ENCODE measurements at regions not wholly inside any gene's neighbourhood (a gene's known extent, or its start where the extent isn't known, plus 50 kb on each side); places are given as distances from the start of the nearest gene placed in this dataset.

- no peak for TF ChIP-seq E2F6 (IDR thresholded peaks at IDR 0.05; ENCODE audit: borderline replicate concordance, low read depth)
Measured at GRCh38 chr18:29140590-29140989, 963.7 kb upstream of the CDH2 start (continued).

- TF ChIP-seq CEBPB (IDR thresholded peaks at IDR 0.05) (no peak), HEYL (CRISPR knock-in tag; IDR thresholded peaks at IDR 0.05) (no peak), TFCP2L1 (CRISPR knock-in tag; IDR thresholded peaks at IDR 0.05) (no peak), RARB (CRISPR knock-in tag; IDR thresholded peaks at IDR 0.05) (no peak), ATOH8 (CRISPR knock-in tag; IDR thresholded peaks at IDR 0.05; ENCODE audit: low read depth) (no peak), JUNB (IDR thresholded peaks at IDR 0.05) (no peak), KDM5A (IDR thresholded peaks at IDR 0.05) (no peak), GATA3 (IDR thresholded peaks at IDR 0.05; ENCODE audit: borderline replicate concordance) (no peak), PBX3 (IDR thresholded peaks at IDR 0.05) (no peak), HMGXB4 (CRISPR knock-in tag; IDR thresholded peaks at IDR 0.05; ENCODE audit: borderline replicate concordance) (no peak), NPAS2 (CRISPR knock-in tag; IDR thresholded peaks at IDR 0.05; ENCODE audit: borderline replicate concordance) (no peak), KDM1A (IDR thresholded peaks at IDR 0.05; ENCODE audit: low read depth) (no peak), NR3C1 (IDR thresholded peaks at IDR 0.05) (no peak), TP53 (CRISPR knock-in tag; IDR thresholded peaks at IDR 0.05) (no peak), MAX (IDR thresholded peaks at IDR 0.05) (no peak), USF2 (IDR thresholded peaks at IDR 0.05) (no peak)
- no peak for ATAC-seq
- Histone ChIP-seq H3K4me3 (no peak overlapping the region), H3K4me2 (no peak overlapping the region), H3K27ac (no peak overlapping the region), H3K9me3 (no peaks in the 10 kb centered on the region), H3K4me1 (no peaks in the 10 kb centered on the region)
- ChIA-PET POLR2A (no interaction called here), CTCF (no interaction called here)
- no peak for FAIRE-seq
- no peak for DNase-seq (ENCODE audit: low read depth in 1 of 2, low spot score in 1 of 2)
- 72% methylated on average over 1 of the region's 1 CpG for WGBS (ENCODE audit: missing lambda C conversion rate)
Measured at GRCh38 chr18:29137773-29138495, 961.0 kb upstream of the CDH2 start.

- FAIRE-seq (no peak), DNase-seq (ENCODE audit: low read depth in 1 of 2, low spot score in 1 of 2) (no peak), ATAC-seq (no peak)
- no peak overlapping the region for H3K4me3 ChIP-seq
- H3K27ac ChIP-seq = no peak overlapping the region
- CTCF ChIA-PET = no interaction called here
- POLR2A ChIA-PET = no interaction called here
- no peaks in the 10 kb centered on the region for H3K4me1 ChIP-seq
- H3K9me3 ChIP-seq = no peaks in the 10 kb centered on the region
- H3K4me2 ChIP-seq = peak overlapping the region; percentile 26; the same call in 1 of the 3 replicates
- TF ChIP-seq RNF2 (IDR thresholded peaks at IDR 0.05; ENCODE audit: borderline replicate concordance, low read depth) (no peak), CHD2 (IDR thresholded peaks at IDR 0.05; ENCODE audit: low read length, partially characterized antibody) (no peak), SMC3 (IDR thresholded peaks at IDR 0.05) (no peak), RFX5 (IDR thresholded peaks at IDR 0.05) (no peak), ZSCAN20 (CRISPR knock-in tag; IDR thresholded peaks at IDR 0.05) (no peak), TFCP2L1 (CRISPR knock-in tag; IDR thresholded peaks at IDR 0.05) (no peak), EHMT2 (IDR thresholded peaks at IDR 0.05; ENCODE audit: low read depth) (no peak), RAD21 (conservative IDR thresholded peaks at IDR 0.05 in 1 of 2, IDR thresholded peaks at IDR 0.05 in 1 of 2) (no peak)
- WGBS (ENCODE audit: missing lambda C conversion rate) = 65% methylated on average over 1 of the region's 1 CpG
Measured at GRCh38 chr18:29123706-29124530, 947.0 kb upstream of the CDH2 start.
